ENCODE measurements at regions not wholly inside any gene's neighbourhood (a gene's known extent, or its start where the extent isn't known, plus 50 kb on each side); places are given as distances from the start of the nearest gene placed in this dataset.

- H3K4me3 ChIP-seq (replicated peaks; ENCODE audit: insufficient read depth, low read length), result no peak overlapping the region
- DNase-seq (ENCODE audit: low read depth in 1 of 2, low spot score in 1 of 2), result no peak
- H3K27ac ChIP-seq (replicated peaks), result no peak overlapping the region
- TF ChIP-seq POLR2AphosphoS5 (IDR thresholded peaks at IDR 0.05; ENCODE audit: low read depth), result no peak
- TF ChIP-seq SPI1 (IDR thresholded peaks at IDR 0.05; ENCODE audit: borderline replicate concordance, low read depth), result no peak
- H3K27me3 ChIP-seq (ENCODE audit: insufficient read depth, poor library complexity, severe bottlenecking), result no peaks in the 10 kb centered on the region
These were observed 61.7 kb upstream of the DLK1 start for GRCh38 chr14:100664841-100665510.

GRCh38 chr14:100665511-100666032 lies 61.1 kb upstream of the DLK1 start:
- TF ChIP-seq CTCF (IDR thresholded peaks at IDR 0.05; ENCODE audit: insufficient read depth, low read length), result no peak
- TF ChIP-seq GABPA (IDR thresholded peaks at IDR 0.05; ENCODE audit: low read depth), result no peak
- TF ChIP-seq SPI1 (IDR thresholded peaks at IDR 0.05; ENCODE audit: borderline replicate concordance, low read depth), result no peak
- TF ChIP-seq REST (IDR thresholded peaks at IDR 0.05; ENCODE audit: insufficient replicate concordance, low read depth), result no peak
- no peak for TF ChIP-seq POLR2AphosphoS5 (IDR thresholded peaks at IDR 0.05; ENCODE audit: low read depth)
- Histone ChIP-seq H3K4me3 (replicated peaks; ENCODE audit: insufficient read depth, low read length) (no peak overlapping the region), H3K27me3 (ENCODE audit: insufficient read depth, poor library complexity, severe bottlenecking) (no peaks in the 10 kb centered on the region), H3K27ac (replicated peaks) (no peak overlapping the region)
- DNase-seq (ENCODE audit: low read depth in 1 of 2, low spot score in 1 of 2), result no peak

- H3K4me3 ChIP-seq (replicated peaks; ENCODE audit: insufficient read depth, low read length), result no peak overlapping the region
- DNase-seq (ENCODE audit: low read depth in 1 of 2, low spot score in 1 of 2), result no peak
- H3K27me3 ChIP-seq (ENCODE audit: insufficient read depth, poor library complexity, severe bottlenecking), result no peaks in the 10 kb centered on the region
- H3K27ac ChIP-seq (replicated peaks), result no peak overlapping the region
- TF ChIP-seq GABPA (IDR thresholded peaks at IDR 0.05; ENCODE audit: low read depth) (no peak), REST (IDR thresholded peaks at IDR 0.05; ENCODE audit: insufficient replicate concordance, low read depth) (no peak), CTCF (IDR thresholded peaks at IDR 0.05; ENCODE audit: insufficient read depth, low read length) (no peak), SPI1 (IDR thresholded peaks at IDR 0.05; ENCODE audit: borderline replicate concordance, low read depth) (no peak), POLR2AphosphoS5 (IDR thresholded peaks at IDR 0.05; ENCODE audit: low read depth) (no peak)
These were observed 60.3 kb upstream of the DLK1 start for GRCh38 chr14:100666403-100666802.

- TF ChIP-seq SPI1 (IDR thresholded peaks at IDR 0.05; ENCODE audit: borderline replicate concordance, low read depth) (no peak), REST (IDR thresholded peaks at IDR 0.05; ENCODE audit: insufficient replicate concordance, low read depth) (no peak), GABPA (IDR thresholded peaks at IDR 0.05; ENCODE audit: low read depth) (no peak), CTCF (IDR thresholded peaks at IDR 0.05; ENCODE audit: insufficient read depth, low read length) (no peak), POLR2AphosphoS5 (IDR thresholded peaks at IDR 0.05; ENCODE audit: low read depth) (no peak)
- H3K4me3 ChIP-seq (replicated peaks; ENCODE audit: insufficient read depth, low read length), result no peak overlapping the region
- peaks cover 2% of the 10 kb centered on the region for H3K27me3 ChIP-seq (ENCODE audit: insufficient read depth, poor library complexity, severe bottlenecking)
- H3K27ac ChIP-seq (replicated peaks), result no peak overlapping the region
- DNase-seq (ENCODE audit: low read depth in 1 of 2, low spot score in 1 of 2), result no peak
These were observed 59.8 kb upstream of the DLK1 start for GRCh38 chr14:100666851-100667250.
